D721Med (cell line): ENCODE measurements at regions not wholly inside any gene's neighbourhood (a gene's known extent, or its start where the extent isn't known, plus 50 kb on each side); places are given as distances from the start of the nearest gene placed in this dataset.

Source experiments
- DNase-seq: peaks from one replicate; pipeline ENCODE4 v3.0.0; 2011; ENCODE audit warnings: low spot score; ENCODE audit not compliant: insufficient read length
- FAIRE-seq: peaks from 2 replicates; lab custom pipeline; 2011; peaks lifted over from hg19 to GRCh38; lab: Jason Lieb, UNC
- TF ChIP-seq, protein P1 (sequence below): IDR thresholded peaks from 2 replicates; pipeline ENCODE4 v1.5.1; 2012; ENCODE audit warnings: mild to moderate bottlenecking, control low read depth; ENCODE audit not compliant: insufficient read depth; ENCODE audit errors: missing control alignments

DNA sequence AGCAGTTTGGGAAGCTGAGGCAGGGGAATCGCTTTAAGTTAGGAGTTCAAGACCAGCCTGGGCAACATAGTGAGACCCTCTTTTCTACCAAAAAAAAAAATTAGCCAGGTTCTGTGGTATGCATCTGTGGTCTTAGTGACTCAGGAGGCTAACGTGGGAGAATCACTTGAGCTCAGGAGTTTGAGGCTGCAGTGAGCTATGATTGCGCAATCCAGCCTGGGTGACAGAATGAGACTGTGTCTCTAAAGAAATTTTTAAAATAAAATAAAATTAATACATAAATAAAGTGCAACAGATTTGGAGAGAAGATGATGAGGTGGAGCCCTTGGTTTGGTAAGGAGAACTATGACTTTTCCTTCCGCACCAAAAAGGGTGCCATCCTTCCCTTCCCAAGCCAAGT, 436.9 kb downstream of the NLGN4X start:
- no peak for FAIRE-seq
- no peak for DNase-seq
- TF ChIP-seq, protein P1, sequence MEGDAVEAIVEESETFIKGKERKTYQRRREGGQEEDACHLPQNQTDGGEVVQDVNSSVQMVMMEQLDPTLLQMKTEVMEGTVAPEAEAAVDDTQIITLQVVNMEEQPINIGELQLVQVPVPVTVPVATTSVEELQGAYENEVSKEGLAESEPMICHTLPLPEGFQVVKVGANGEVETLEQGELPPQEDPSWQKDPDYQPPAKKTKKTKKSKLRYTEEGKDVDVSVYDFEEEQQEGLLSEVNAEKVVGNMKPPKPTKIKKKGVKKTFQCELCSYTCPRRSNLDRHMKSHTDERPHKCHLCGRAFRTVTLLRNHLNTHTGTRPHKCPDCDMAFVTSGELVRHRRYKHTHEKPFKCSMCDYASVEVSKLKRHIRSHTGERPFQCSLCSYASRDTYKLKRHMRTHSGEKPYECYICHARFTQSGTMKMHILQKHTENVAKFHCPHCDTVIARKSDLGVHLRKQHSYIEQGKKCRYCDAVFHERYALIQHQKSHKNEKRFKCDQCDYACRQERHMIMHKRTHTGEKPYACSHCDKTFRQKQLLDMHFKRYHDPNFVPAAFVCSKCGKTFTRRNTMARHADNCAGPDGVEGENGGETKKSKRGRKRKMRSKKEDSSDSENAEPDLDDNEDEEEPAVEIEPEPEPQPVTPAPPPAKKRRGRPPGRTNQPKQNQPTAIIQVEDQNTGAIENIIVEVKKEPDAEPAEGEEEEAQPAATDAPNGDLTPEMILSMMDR: no peak

- DNase-seq (no peak), FAIRE-seq (no peak)
- TF ChIP-seq, protein P1: no peak
Observed at GRCh38 chrX:5788910-5789309, 439.8 kb downstream of the NLGN4X start.

- no peak for FAIRE-seq
- TF ChIP-seq, protein P1: no peak
- no peak for DNase-seq
Observed at GRCh38 chrX:5780821-5781220, 447.8 kb downstream of the NLGN4X start.

DNA sequence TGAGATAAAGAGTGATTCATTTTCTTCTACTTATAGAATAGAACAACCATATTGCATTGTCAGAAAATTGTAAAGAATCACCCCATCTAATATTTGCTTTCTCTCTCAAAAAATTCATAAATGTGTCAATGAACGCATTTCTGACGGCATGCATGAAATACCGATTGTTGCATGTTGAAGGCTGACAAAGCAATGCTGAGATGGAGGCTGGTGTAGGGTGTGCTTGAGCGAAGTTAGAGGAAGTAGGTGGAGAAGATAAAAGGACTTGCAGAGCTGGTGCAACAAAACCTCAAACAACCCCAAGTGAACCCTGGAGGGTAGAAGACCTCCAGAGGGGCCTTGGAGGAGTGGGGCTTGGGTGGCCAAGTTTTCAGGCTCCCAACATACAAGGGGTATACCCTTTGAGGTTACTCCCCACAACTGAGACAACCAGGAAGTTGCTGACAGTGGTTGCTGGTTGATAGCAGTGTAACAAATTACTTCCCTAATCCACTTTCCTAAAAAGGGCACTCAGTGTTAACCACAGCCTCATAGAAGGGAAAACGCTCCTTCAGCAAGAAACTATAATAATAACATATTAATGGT, 452.7 kb downstream of the NLGN4X start:
- DNase-seq (no peak), FAIRE-seq (no peak)
- TF ChIP-seq, protein P1: no peak

GRCh38 chrX:5774446-5774845, 454.2 kb downstream of the NLGN4X start:
- TF ChIP-seq, protein P1: no peak
- FAIRE-seq (no peak), DNase-seq (no peak)

- TF ChIP-seq, protein P1: no peak
- DNase-seq (no peak), FAIRE-seq (no peak)
Observed at GRCh38 chrX:5771441-5771840, 457.2 kb downstream of the NLGN4X start.

- FAIRE-seq: no peak
- TF ChIP-seq, protein P1: no peak
Observed at GRCh38 chrX:5756616-5757015, 472.1 kb downstream of the NLGN4X start.

More at GRCh38 chrX:5756616-5757015, 472.1 kb downstream of the NLGN4X start:
- DNase-seq: no peak
